ENCODE measurements at regions not wholly inside any gene's neighbourhood (a gene's known extent, or its start where the extent isn't known, plus 50 kb on each side); places are given as distances from the start of the nearest gene placed in this dataset.
A peak's percentile ranks its signal among the peaks of the same experiment; 100 is the strongest.

DNA sequence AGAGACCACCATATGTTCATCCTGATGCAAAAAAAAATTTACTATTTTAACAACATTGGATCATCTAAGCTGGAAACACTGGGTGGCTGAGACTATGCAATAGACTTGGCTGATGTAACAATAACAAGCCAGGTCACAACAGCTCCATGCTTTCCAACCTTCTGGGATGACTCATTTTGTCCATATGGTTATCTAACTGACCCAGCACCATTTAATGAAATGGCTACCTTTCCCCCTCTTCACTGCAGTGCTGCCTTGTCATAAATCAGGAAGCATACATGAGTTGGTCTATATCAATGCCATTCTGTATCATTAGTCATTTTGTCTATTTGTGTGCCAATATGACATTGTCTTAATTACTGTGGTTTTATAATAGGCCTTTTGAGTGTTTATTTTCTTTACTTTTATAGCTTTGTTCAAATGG lies 217.6 kb upstream of the KCNJ16 start:
- peaks cover 6% of the 10 kb centered on the region for H3K9me3 ChIP-seq (replicated peaks; ENCODE audit: low read length)
- no peak overlapping the region for H3K4me3 ChIP-seq (ENCODE audit: low read length)
- H3K36me3 ChIP-seq (ENCODE audit: insufficient read depth, low read length): no peaks in the 10 kb centered on the region
- no peak overlapping the region for H3K9ac ChIP-seq (ENCODE audit: low read depth, low read length)
- peaks cover 25% of the 10 kb centered on the region for H3K4me1 ChIP-seq (ENCODE audit: control insufficient read depth, insufficient read depth, low read length)
- H3K4me2 ChIP-seq (ENCODE audit: low read length): no peak overlapping the region
- H3K27me3 ChIP-seq (ENCODE audit: control insufficient read depth, insufficient read depth, low read length): no peaks in the 10 kb centered on the region

DNA sequence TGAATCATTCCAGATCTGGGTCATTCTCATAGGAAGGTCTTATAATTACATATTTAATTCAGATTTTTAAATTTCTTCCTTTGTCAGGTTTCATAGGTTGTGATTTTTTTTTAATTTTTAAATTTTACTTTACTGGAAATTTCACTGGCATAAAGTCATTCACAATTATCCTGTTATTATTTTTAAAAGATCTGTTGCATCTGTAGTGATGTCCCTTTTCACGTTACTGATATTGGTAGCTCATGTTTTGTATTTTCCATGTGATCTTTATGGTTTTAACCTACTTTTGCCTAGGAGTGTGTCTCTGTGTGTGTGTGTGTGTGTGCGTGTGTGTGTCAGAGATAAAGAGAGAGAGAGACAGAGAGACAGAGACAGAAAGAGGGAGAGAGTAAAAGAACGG lies 216.6 kb upstream of the KCNJ16 start:
- H3K9ac ChIP-seq (ENCODE audit: low read depth, low read length): no peak overlapping the region
- no peak overlapping the region for H3K4me3 ChIP-seq (ENCODE audit: low read length)
- no peak overlapping the region for H3K4me2 ChIP-seq (ENCODE audit: low read length)
- H3K4me1 ChIP-seq (ENCODE audit: control insufficient read depth, insufficient read depth, low read length): peaks cover 22% of the 10 kb centered on the region
- no peaks in the 10 kb centered on the region for H3K36me3 ChIP-seq (ENCODE audit: insufficient read depth, low read length)
- no peaks in the 10 kb centered on the region for H3K27me3 ChIP-seq (ENCODE audit: control insufficient read depth, insufficient read depth, low read length)
- peaks cover 6% of the 10 kb centered on the region for H3K9me3 ChIP-seq (replicated peaks; ENCODE audit: low read length)

DNA sequence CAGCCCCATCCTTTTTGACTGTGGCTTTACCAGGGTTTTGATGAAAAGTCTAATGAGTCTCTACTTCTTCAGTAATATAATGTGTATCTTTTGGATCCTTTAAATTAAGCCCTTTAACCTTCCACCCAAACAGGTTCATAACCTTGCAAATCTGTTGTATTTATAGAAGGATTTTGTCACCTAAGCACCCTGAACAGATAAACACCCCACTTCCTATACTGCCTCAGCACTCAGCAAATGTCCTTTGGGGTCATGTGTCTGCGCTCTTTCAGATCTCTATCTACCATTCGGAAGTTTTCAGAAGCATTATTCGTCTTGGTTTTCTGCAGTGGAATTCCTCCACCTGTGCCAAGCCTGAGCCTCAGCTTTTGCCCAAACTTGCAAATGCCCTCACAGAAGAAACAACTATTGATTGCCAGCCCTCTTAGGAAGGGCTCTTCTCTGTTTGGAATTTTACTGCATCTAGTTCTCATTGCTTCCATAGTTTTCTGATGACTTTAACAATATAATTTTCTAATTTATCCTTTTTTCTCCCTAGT lies 214.8 kb upstream of the KCNJ16 start:
- Histone ChIP-seq H3K4me2 (ENCODE audit: low read length) (no peak overlapping the region), H3K9me3 (replicated peaks; ENCODE audit: low read length) (peaks cover 6% of the 10 kb centered on the region), H3K4me1 (ENCODE audit: control insufficient read depth, insufficient read depth, low read length) (peaks cover 9% of the 10 kb centered on the region), H3K9ac (ENCODE audit: low read depth, low read length) (no peak overlapping the region), H3K36me3 (ENCODE audit: insufficient read depth, low read length) (no peaks in the 10 kb centered on the region), H3K4me3 (ENCODE audit: low read length) (no peak overlapping the region), H3K27me3 (ENCODE audit: control insufficient read depth, insufficient read depth, low read length) (no peaks in the 10 kb centered on the region)

DNA sequence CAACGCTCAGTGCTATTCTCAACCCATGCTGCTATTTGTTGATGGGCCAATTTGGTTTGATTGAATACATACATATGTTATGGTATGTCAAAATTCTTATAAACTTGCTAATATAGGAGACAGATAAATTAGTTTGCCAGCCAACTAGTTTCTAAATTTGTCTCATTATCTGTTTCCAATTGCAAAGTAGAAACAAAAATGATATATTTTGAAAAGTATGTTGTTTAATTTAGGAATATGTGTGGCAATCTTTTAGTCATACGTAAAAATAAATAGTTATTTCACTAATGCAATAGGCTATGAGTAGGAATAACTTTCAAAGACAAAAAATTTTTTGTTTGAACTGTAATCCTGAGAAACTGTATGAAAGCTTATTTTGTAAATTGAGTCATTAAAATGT lies 210.6 kb upstream of the KCNJ16 start:
- no peaks in the 10 kb centered on the region for H3K27me3 ChIP-seq (ENCODE audit: control insufficient read depth, insufficient read depth, low read length)
- no peaks in the 10 kb centered on the region for H3K9me3 ChIP-seq (replicated peaks; ENCODE audit: low read length)
- H3K4me1 ChIP-seq (ENCODE audit: control insufficient read depth, insufficient read depth, low read length): peaks cover under 1% of the 10 kb centered on the region

DNA sequence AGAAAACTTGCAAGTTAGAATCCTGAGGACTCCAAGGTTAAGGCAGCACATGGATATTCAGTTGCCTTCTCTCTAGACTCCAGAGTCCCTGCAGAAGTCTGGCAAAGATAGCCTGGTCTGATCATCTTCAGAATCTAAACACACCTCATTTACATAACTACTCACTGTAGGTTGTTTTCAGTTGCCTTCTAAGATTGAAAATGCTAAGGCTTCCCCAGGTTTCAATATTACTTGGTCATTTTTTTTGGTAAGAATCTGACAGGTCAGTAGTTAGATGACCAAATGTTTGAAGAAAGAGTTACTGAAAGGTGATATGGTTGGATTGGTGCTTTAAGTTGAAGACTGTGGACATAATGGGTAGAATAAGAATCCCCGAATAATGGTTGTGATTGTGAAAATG lies 205.4 kb upstream of the KCNJ16 start:
- Histone ChIP-seq H3K36me3 (ENCODE audit: insufficient read depth, low read length) (no peaks in the 10 kb centered on the region), H3K4me1 (ENCODE audit: control insufficient read depth, insufficient read depth, low read length) (peaks cover 31% of the 10 kb centered on the region), H3K4me3 (ENCODE audit: low read length) (no peak overlapping the region), H3K9ac (ENCODE audit: low read depth, low read length) (no peak overlapping the region), H3K4me2 (ENCODE audit: low read length) (no peak overlapping the region), H3K9me3 (replicated peaks; ENCODE audit: low read length) (no peaks in the 10 kb centered on the region), H3K27me3 (ENCODE audit: control insufficient read depth, insufficient read depth, low read length) (no peaks in the 10 kb centered on the region)

More for the DNA sequence above, 210.6 kb upstream of the KCNJ16 start:
- no peak overlapping the region for H3K4me2 ChIP-seq (ENCODE audit: low read length)
- H3K36me3 ChIP-seq (ENCODE audit: insufficient read depth, low read length): no peaks in the 10 kb centered on the region
- no peak overlapping the region for H3K9ac ChIP-seq (ENCODE audit: low read depth, low read length)
- no peak overlapping the region for H3K4me3 ChIP-seq (ENCODE audit: low read length)

DNA sequence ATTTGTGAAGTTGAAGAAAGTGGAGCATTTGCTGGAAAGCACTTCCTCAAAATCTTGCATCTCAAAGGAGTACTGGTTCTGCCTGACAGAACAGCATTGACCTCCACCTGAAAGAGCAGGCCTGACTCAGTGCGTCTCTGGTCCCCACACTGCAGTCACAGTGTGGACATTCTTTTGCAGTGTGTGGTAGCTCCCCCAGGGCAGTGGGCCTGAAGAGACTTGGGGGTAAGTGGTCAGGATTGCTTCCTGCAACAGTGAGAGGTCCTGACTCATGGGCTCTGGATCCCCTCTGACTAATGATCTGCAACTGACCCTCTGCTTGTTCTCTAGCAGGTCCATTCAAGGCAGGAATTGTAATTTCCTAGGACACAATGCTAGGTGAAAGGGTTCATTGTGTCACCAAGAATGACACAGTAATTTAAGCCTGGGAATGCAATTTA lies 204.9 kb upstream of the KCNJ16 start:
- no peaks in the 10 kb centered on the region for H3K9me3 ChIP-seq (replicated peaks; ENCODE audit: low read length)
- H3K4me3 ChIP-seq (ENCODE audit: low read length): no peak overlapping the region
- H3K36me3 ChIP-seq (ENCODE audit: insufficient read depth, low read length): no peaks in the 10 kb centered on the region
- H3K4me2 ChIP-seq (ENCODE audit: low read length): no peak overlapping the region
- peaks cover 35% of the 10 kb centered on the region for H3K4me1 ChIP-seq (ENCODE audit: control insufficient read depth, insufficient read depth, low read length)
- H3K9ac ChIP-seq (ENCODE audit: low read depth, low read length): no peak overlapping the region
- no peaks in the 10 kb centered on the region for H3K27me3 ChIP-seq (ENCODE audit: control insufficient read depth, insufficient read depth, low read length)

DNA sequence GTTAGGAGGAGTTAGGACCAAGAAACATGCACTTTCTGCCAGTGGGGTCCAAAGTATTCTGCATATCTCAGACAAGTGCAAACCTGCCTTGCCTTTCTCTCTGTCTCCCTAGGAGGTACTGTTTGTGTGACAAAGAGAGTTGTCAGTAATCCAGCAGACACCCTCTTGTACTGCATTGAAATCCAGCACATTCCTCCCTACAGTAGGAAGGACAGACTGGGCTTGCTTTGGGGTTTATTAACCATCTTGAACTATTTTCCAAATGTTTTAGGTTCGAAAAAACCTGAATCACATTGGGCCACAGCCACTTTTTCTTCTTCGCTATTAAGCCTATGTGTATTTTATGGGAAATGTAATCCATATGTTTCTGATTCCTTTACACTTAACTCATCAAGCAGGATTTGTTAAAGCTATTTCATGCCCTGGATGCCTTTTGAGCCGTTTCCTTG lies 204.2 kb upstream of the KCNJ16 start:
- peak overlapping the region; percentile 2 for H3K9ac ChIP-seq (ENCODE audit: low read depth, low read length)

DNA sequence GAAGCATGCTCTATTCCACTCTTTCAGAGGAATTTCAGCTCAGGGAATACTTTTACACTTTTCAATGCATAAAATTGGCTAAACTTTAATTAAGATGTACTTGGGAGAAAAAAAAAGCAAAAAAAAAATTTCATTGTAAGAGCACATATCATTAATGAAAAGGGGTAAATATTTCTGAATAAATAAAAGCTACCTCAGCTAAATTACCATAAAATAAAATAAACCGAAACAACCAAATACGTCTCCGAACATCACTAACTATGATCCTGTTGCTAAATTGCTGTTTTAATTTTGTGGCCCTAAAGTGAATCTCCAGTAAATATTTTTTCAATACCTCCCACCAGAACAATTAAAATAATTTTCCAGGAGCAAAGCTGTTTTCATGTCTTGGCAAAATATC lies 203.7 kb upstream of the KCNJ16 start:
- Histone ChIP-seq H3K4me3 (ENCODE audit: low read length) (no peak overlapping the region), H3K4me2 (ENCODE audit: low read length) (peak overlapping the region; percentile 22), H3K27me3 (ENCODE audit: control insufficient read depth, insufficient read depth, low read length) (no peaks in the 10 kb centered on the region), H3K9ac (ENCODE audit: low read depth, low read length) (peak overlapping the region; percentile 2), H3K36me3 (ENCODE audit: insufficient read depth, low read length) (no peaks in the 10 kb centered on the region), H3K4me1 (ENCODE audit: control insufficient read depth, insufficient read depth, low read length) (peaks cover 38% of the 10 kb centered on the region), H3K9me3 (replicated peaks; ENCODE audit: low read length) (no peaks in the 10 kb centered on the region)

More for the DNA sequence above, 204.2 kb upstream of the KCNJ16 start:
- Histone ChIP-seq H3K27me3 (ENCODE audit: control insufficient read depth, insufficient read depth, low read length) (no peaks in the 10 kb centered on the region), H3K4me2 (ENCODE audit: low read length) (peak overlapping the region; percentile 22), H3K4me3 (ENCODE audit: low read length) (no peak overlapping the region), H3K4me1 (ENCODE audit: control insufficient read depth, insufficient read depth, low read length) (peaks cover 38% of the 10 kb centered on the region), H3K36me3 (ENCODE audit: insufficient read depth, low read length) (no peaks in the 10 kb centered on the region), H3K9me3 (replicated peaks; ENCODE audit: low read length) (no peaks in the 10 kb centered on the region)

DNA sequence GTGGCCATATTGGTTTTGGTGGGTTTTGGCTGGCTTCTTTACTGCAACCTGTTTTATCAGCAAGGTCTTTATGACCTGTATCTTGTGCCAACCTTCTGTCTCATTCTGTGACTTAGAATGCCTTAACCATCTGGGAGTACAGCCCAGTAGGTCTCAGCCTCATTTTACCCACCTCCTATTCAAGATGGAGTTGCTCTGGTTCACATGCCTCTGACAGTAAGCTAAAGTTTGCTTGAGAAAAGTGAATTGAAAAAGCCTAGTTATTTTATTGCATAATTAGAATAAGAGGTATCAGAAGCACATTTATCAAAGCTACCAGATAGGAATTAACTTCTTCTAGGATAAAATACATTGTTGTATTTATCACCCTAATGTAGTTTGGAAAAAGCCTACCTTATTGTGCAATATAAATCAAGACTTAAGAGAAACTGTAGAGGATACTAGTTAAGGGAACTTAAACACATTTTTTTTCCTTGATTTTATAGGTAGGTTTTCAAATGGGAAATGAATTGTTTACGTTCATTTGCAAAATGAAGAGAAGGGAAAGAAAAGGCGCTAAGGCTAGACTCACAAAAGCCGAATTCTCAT lies 202.3 kb upstream of the KCNJ16 start:
- no peak overlapping the region for H3K4me2 ChIP-seq (ENCODE audit: low read length)
- H3K9ac ChIP-seq (ENCODE audit: low read depth, low read length): no peak overlapping the region
- H3K4me1 ChIP-seq (ENCODE audit: control insufficient read depth, insufficient read depth, low read length): peaks cover 38% of the 10 kb centered on the region
- no peaks in the 10 kb centered on the region for H3K9me3 ChIP-seq (replicated peaks; ENCODE audit: low read length)
- no peaks in the 10 kb centered on the region for H3K36me3 ChIP-seq (ENCODE audit: insufficient read depth, low read length)
- no peak overlapping the region for H3K4me3 ChIP-seq (ENCODE audit: low read length)
- no peaks in the 10 kb centered on the region for H3K27me3 ChIP-seq (ENCODE audit: control insufficient read depth, insufficient read depth, low read length)

DNA sequence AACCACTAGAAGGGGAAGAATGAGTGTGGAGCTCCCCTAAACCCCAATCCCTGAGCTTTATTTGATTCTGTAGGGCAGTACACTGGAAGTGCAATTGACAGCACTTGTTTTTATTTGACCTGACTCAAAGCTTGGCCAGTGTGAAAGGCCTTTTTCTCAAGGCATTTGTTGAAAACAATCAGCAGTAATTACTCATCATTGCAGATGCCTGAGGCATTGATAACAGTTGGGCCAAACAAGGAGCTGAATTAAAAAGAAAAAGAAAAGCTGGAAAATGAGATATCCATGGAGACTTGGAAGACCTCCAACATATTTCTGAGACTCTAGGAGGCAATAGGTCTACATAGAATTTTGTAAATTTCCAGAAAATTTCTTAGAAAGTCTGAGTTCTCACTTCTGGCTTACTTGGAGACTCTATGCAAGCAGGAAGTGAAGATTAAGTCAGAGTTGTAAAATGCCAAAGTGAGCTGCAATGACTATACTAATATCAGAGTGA lies 200.8 kb upstream of the KCNJ16 start:
- Histone ChIP-seq H3K9me3 (replicated peaks; ENCODE audit: low read length) (no peaks in the 10 kb centered on the region), H3K4me1 (ENCODE audit: control insufficient read depth, insufficient read depth, low read length) (peaks cover 50% of the 10 kb centered on the region), H3K27me3 (ENCODE audit: control insufficient read depth, insufficient read depth, low read length) (no peaks in the 10 kb centered on the region), H3K4me2 (ENCODE audit: low read length) (no peak overlapping the region), H3K9ac (ENCODE audit: low read depth, low read length) (peak overlapping the region; percentile 15), H3K4me3 (ENCODE audit: low read length) (no peak overlapping the region), H3K36me3 (ENCODE audit: insufficient read depth, low read length) (no peaks in the 10 kb centered on the region)

DNA sequence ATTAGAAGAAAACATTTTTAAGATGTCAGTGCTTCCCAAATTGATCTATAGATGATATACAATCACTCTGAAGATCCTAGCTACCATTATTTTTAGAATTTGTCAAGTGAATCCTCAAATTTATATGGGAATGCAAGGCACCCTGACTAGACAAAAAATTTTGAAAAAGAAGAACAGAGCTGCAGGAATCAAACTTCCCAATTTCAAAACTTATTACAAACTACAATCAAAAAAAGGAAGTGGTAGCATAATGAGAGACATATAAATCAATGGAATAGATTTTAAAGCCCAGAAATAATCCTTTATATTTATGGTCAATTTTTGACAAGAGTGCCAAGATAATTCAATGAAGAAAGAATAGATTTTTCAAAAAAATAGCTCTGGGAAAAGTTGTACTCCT lies 198.3 kb upstream of the KCNJ16 start:
- no peak overlapping the region for H3K4me3 ChIP-seq (ENCODE audit: low read length)
- no peak overlapping the region for H3K4me2 ChIP-seq (ENCODE audit: low read length)
- H3K36me3 ChIP-seq (ENCODE audit: insufficient read depth, low read length): no peaks in the 10 kb centered on the region

DNA sequence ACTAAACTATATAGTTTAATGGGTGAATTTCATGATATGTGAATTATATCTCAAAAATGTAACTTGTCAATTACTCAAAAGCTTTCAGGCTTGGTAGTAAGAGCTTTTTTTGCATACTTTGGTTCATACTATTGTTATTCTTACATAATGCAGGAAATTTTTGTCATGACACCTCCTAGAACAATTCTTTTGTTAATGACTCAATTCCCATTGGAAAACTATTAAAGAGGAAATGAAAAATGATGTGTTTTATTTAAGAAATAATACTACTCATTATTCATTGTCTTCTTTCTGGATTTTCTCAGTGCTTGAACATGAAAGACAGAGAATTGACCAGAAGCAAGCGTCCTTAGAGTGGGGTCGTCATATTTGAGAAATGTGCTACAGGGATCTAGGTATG lies 196.4 kb upstream of the KCNJ16 start:
- Histone ChIP-seq H3K36me3 (ENCODE audit: insufficient read depth, low read length) (no peaks in the 10 kb centered on the region), H3K9me3 (replicated peaks; ENCODE audit: low read length) (no peaks in the 10 kb centered on the region), H3K9ac (ENCODE audit: low read depth, low read length) (peak overlapping the region; percentile 7), H3K4me3 (ENCODE audit: low read length) (no peak overlapping the region), H3K4me2 (ENCODE audit: low read length) (no peak overlapping the region), H3K27me3 (ENCODE audit: control insufficient read depth, insufficient read depth, low read length) (no peaks in the 10 kb centered on the region), H3K4me1 (ENCODE audit: control insufficient read depth, insufficient read depth, low read length) (peaks cover 32% of the 10 kb centered on the region)

More for the DNA sequence above, 198.3 kb upstream of the KCNJ16 start:
- peaks cover 32% of the 10 kb centered on the region for H3K4me1 ChIP-seq (ENCODE audit: control insufficient read depth, insufficient read depth, low read length)
- H3K9me3 ChIP-seq (replicated peaks; ENCODE audit: low read length): no peaks in the 10 kb centered on the region
- no peak overlapping the region for H3K9ac ChIP-seq (ENCODE audit: low read depth, low read length)
- H3K27me3 ChIP-seq (ENCODE audit: control insufficient read depth, insufficient read depth, low read length): no peaks in the 10 kb centered on the region
